PC-9 (cell line): ENCODE measurements at regions not wholly inside any gene's neighbourhood (a gene's known extent, or its start where the extent isn't known, plus 50 kb on each side); places are given as distances from the start of the nearest gene placed in this dataset.

Source experiments
- BruUV-seq: library from RNA; stranded (reverse); fragments of 400-500 nt; replicated peaks from 2 replicates; lab custom pipeline; 2021; lab: Mats Ljungman, UMichigan
- CTCF ChIA-PET: fragments of 300-600 bp; sonication (Branson Sonifier 250); formaldehyde crosslinking; loops from one replicate; lab custom pipeline; 2022; ENCODE audit warnings: antibody characterized with exemption; lab: Charles Lee
- POLR2A ChIA-PET: fragments of 300-600 bp; sonication (Branson Sonifier 250); formaldehyde crosslinking; loops from one replicate; lab custom pipeline; 2022; ENCODE audit warnings: antibody characterized with exemption; ENCODE audit not compliant: unreplicated experiment; lab: Charles Lee
- DNase-seq, 2 experiments: peaks; one replicate each; pipeline versions ENCODE4 v3.0.0 to v3.0.0-alpha.2; 2015 to 2022; ENCODE audit warnings: mixed read lengths in 1 of 2
- H2AFZ ChIP-seq: fragments of 200-600 bp; sonication (generic); 2 replicates; pipeline ENCODE4 v1.8.1; 2017; ENCODE audit warnings: antibody characterized with exemption
- H3F3A ChIP-seq: fragments of 200-600 bp; sonication (generic); 2 replicates; pipeline ENCODE4 v1.8.1; 2017; ENCODE audit warnings: antibody characterized with exemption, mild to moderate bottlenecking, low read depth; ENCODE audit not compliant: insufficient read depth
- H3K27ac ChIP-seq: fragments of 200-600 bp; sonication (generic); 2 replicates; pipeline ENCODE4 v1.6.1; 2016; ENCODE audit warnings: mixed run types
- H3K27me3 ChIP-seq: fragments of 200-600 bp; sonication (generic); 2 replicates; pipeline ENCODE4 v1.6.1; 2016; ENCODE audit warnings: low read depth, mixed run types; ENCODE audit not compliant: insufficient read depth
- H3K36me3 ChIP-seq: fragments of 200-600 bp; sonication (generic); 2 replicates; pipeline ENCODE4 v1.6.1; 2016; ENCODE audit warnings: low read depth, mixed run types
- H3K4me1 ChIP-seq: fragments of 200-600 bp; sonication (generic); replicated peaks from 2 replicates; pipeline ENCODE4 v1.6.1; 2016; ENCODE audit warnings: mixed run types; ENCODE audit not compliant: insufficient read depth
- H3K4me2 ChIP-seq: fragments of 200-600 bp; sonication (generic); 2 replicates; pipeline ENCODE4 v1.6.1; 2017; ENCODE audit warnings: mixed run types
- H3K4me3 ChIP-seq: fragments of 200-600 bp; sonication (generic); 2 replicates; pipeline ENCODE4 v1.6.1; 2016; ENCODE audit warnings: mixed run types
- H3K79me2 ChIP-seq: fragments of 200-600 bp; sonication (generic); 2 replicates; pipeline ENCODE4 v1.6.1; 2017; ENCODE audit warnings: low read depth, mixed run types
- H3K9me2 ChIP-seq: fragments of 200-600 bp; sonication (generic); 2 replicates; pipeline ENCODE4 v1.8.1; 2017; ENCODE audit warnings: mild to moderate bottlenecking; ENCODE audit not compliant: insufficient read depth
- H3K9me3 ChIP-seq: fragments of 200-600 bp; sonication (generic); 2 replicates; pipeline ENCODE4 v1.8.1; 2016; ENCODE audit warnings: low read depth; ENCODE audit not compliant: insufficient read depth
- H4K20me1 ChIP-seq: fragments of 200-600 bp; sonication (generic); 2 replicates; pipeline ENCODE4 v1.8.1; 2017; ENCODE audit not compliant: insufficient read depth
- CTCF ChIP-seq: fragments of 200-600 bp; sonication (generic); conservative IDR thresholded peaks from 2 replicates; pipeline ENCODE4 v1.6.1; 2017; ENCODE audit warnings: mixed run types, antibody characterized with exemption, mild to moderate bottlenecking, moderate library complexity
- EZH2 ChIP-seq: fragments of 200-600 bp; sonication (generic); IDR thresholded peaks from 2 replicates; pipeline ENCODE4 v1.8.0; 2017; ENCODE audit warnings: antibody characterized with exemption, low read depth
- intact Hi-C: fragments of 100-400 bp; cut with micrococcal nuclease; formaldehyde crosslinking; loops from one replicate; pipeline ENCODE4 v1.10.0; 2022; ENCODE audit not compliant: unreplicated experiment

- no peak for DNase-seq
- no peaks in the 10 kb centered on the region for H4K20me1 ChIP-seq
- no peaks in the 10 kb centered on the region for H3F3A ChIP-seq
- no peaks in the 10 kb centered on the region for H3K79me2 ChIP-seq
- no peak overlapping the region for H3K4me3 ChIP-seq
- intact Hi-C loops: no loop called here
- no peaks in the 10 kb centered on the region for H3K36me3 ChIP-seq
- H2AFZ ChIP-seq: no peak overlapping the region
- H3K4me1 ChIP-seq: peaks cover 6% of the 10 kb centered on the region
- no peak overlapping the region for H3K27ac ChIP-seq
- no TSS peak for BruUV-seq
- ChIA-PET POLR2A (no interaction called here), CTCF (no interaction called here)
- H3K9me3 ChIP-seq: no peaks in the 10 kb centered on the region
- no peak overlapping the region for H3K4me2 ChIP-seq
- no peaks in the 10 kb centered on the region for H3K27me3 ChIP-seq
- H3K9me2 ChIP-seq: no peaks in the 10 kb centered on the region
- TF ChIP-seq CTCF (no peak), EZH2 (no peak)
Observed at GRCh38 chr11:112631333-112631732, 329.9 kb upstream of the NCAM1 start.

DNA sequence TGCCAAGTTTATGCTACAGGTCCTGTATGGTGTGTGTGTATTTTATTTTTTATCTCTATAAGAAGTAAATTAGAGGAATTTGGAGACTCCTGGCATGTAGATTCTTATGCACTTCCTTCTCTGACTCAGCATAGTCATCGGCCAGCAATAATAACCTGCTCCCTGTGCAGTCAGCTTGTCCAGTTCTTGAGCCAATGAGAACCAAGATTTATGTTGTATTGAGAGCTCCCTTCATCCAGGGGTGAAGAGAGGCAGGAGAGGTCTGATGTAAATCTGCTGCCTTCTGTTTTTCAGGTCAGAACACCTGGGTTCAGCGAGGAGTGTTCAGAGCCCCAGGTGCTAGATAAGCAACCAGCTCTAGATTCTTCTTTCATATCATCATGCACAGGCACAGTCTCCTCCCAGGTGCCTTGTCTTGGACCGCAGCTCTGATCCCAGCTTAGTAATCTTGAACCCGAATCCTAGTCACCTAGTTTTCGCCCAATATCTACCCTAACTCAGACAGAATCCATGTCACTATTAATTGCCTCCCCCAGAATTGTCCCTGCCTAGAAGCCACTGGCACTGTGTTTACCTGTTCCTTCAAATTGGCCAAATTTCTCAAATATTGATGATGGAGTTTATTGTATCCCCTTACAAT, 328.2 kb upstream of the NCAM1 start:
- Histone ChIP-seq H3K4me3 (no peak overlapping the region), H3K4me2 (no peak overlapping the region), H3K79me2 (no peaks in the 10 kb centered on the region), H3K27ac (no peak overlapping the region), H4K20me1 (no peaks in the 10 kb centered on the region), H3K9me2 (no peaks in the 10 kb centered on the region), H3K36me3 (no peaks in the 10 kb centered on the region), H2AFZ (0 out of 2 replicates have a peak overlapping the region, but pooled peaks have one; percentile 46), H3K27me3 (no peaks in the 10 kb centered on the region), H3K4me1 (peaks cover 6% of the 10 kb centered on the region), H3F3A (no peaks in the 10 kb centered on the region), H3K9me3 (no peaks in the 10 kb centered on the region)
- CTCF ChIA-PET: interaction anchor here (0.6 to 1.0 kb wide), 2 partner anchors 13 to 45 kb away, joined by 4 to 12 read pairs; no protein-coding TSS in a partner anchor
- BruUV-seq: no TSS peak
- POLR2A ChIA-PET: interaction anchor here (0.6 kb wide), 1 partner anchor 300 kb away, joined by 7 read pairs; no protein-coding TSS in a partner anchor
- peak in 1 of 2 experiments; percentile 51 for DNase-seq
- intact Hi-C loops: no loop called here
- TF ChIP-seq EZH2 (no peak), CTCF (no peak)

DNA sequence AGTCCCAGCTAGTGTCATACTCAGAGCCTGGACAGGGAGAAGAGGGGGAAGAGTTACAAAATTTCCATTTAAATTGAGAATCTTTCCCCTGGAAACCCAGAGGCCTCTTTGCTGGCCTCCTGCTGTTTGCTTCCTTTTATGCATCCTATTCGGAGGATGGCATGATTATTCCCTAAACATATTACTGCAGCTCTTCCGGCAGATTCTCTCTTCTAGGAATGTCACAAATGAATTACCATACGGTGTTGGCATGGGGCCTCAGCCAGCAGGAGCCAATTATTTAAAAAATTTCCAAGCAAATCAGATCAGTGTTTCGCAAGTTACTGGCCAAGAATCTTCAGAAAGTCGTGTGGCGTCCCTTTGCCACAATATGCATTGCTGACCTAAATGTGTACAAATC, 326.7 kb upstream of the NCAM1 start:
- peaks cover 6% of the 10 kb centered on the region for H3K4me1 ChIP-seq
- H3K9me2 ChIP-seq: no peaks in the 10 kb centered on the region
- H3K27ac ChIP-seq: no peak overlapping the region
- intact Hi-C loops: no loop called here
- no peaks in the 10 kb centered on the region for H3F3A ChIP-seq
- H3K36me3 ChIP-seq: no peaks in the 10 kb centered on the region
- DNase-seq: no peak
- TF ChIP-seq CTCF: no peak
- no peak for TF ChIP-seq EZH2
- no TSS peak for BruUV-seq
- no peak overlapping the region for H3K4me3 ChIP-seq
- no peaks in the 10 kb centered on the region for H3K79me2 ChIP-seq
- no peak overlapping the region for H3K4me2 ChIP-seq
- H3K27me3 ChIP-seq: no peaks in the 10 kb centered on the region
- H3K9me3 ChIP-seq: no peaks in the 10 kb centered on the region; the same call in none of the 2 replicates
- CTCF ChIA-PET: no interaction called here
- no peak overlapping the region for H2AFZ ChIP-seq
- POLR2A ChIA-PET: no interaction called here
- H4K20me1 ChIP-seq: no peaks in the 10 kb centered on the region
